K562 (cell line): ENCODE measurements at regions not wholly inside any gene's neighbourhood (a gene's known extent, or its start where the extent isn't known, plus 50 kb on each side); places are given as distances from the start of the nearest gene placed in this dataset.

Experiments used
- CHD2 ChIP-seq: IDR thresholded peaks from 2 replicates; pipeline ENCODE4 v1.6.1; 2011; ENCODE audit warnings: low read depth, low read length
- LCOR ChIP-seq: sonication (generic); formaldehyde crosslinking; IDR thresholded peaks from 2 replicates; pipeline ENCODE4 v1.8.0; 2022; ENCODE audit warnings: mild to moderate bottlenecking, missing genetic modification reagents
- NFIC ChIP-seq: fragments of 450-650 bp; IDR thresholded peaks from 2 replicates; pipeline ENCODE4 v1.6.1; 2017; ENCODE audit warnings: mild to moderate bottlenecking, inconsistent platforms
- PATZ1 ChIP-seq: fragments of 250-450 bp; sonication (Bioruptor Pico); IDR thresholded peaks from 2 replicates; pipeline ENCODE4 v1.5.0; 2020; ENCODE audit warnings: mild to moderate bottlenecking, borderline replicate concordance
- ZNF444 ChIP-seq: fragments of 250-450 bp; sonication (Bioruptor Pico); IDR thresholded peaks from 2 replicates; pipeline ENCODE4 v1.4.0; 2020; ENCODE audit warnings: mild to moderate bottlenecking, moderate library complexity
- TF ChIP-seq, protein P1 (sequence below): sonication (generic); formaldehyde crosslinking; IDR thresholded peaks from 2 replicates; pipeline ENCODE4 v1.5.0; 2020; ENCODE audit warnings: missing genetic modification reagents
- TF ChIP-seq, protein P2 (sequence below), 3 experiments: IDR thresholded peaks in 2 of 3; conservative IDR thresholded peaks in 1 of 3; 2 replicates each; pipeline ENCODE4 v1.5.1; 2011 to 2012; ENCODE audit warnings: low read length in 3 of 3, mild to moderate bottlenecking in 3 of 3, control low read depth in 2 of 3, improper control_type of control experiment in 1 of 3, inconsistent platforms in 1 of 3, low read depth in 1 of 3, mixed read lengths in 1 of 3, moderate library complexity in 1 of 3; ENCODE audit not compliant: insufficient read depth in 2 of 3
- TF ChIP-seq, protein P3 (sequence below), 2 experiments: fragments of 450-650 bp; formaldehyde crosslinking in 1 of 2; IDR thresholded peaks; 2 replicates each; pipeline versions ENCODE4 v1.4.0 to v1.6.1; 2014 to 2020; ENCODE audit warnings: mild to moderate bottlenecking in 2 of 2, borderline replicate concordance in 1 of 2, low read depth in 1 of 2

DNA sequence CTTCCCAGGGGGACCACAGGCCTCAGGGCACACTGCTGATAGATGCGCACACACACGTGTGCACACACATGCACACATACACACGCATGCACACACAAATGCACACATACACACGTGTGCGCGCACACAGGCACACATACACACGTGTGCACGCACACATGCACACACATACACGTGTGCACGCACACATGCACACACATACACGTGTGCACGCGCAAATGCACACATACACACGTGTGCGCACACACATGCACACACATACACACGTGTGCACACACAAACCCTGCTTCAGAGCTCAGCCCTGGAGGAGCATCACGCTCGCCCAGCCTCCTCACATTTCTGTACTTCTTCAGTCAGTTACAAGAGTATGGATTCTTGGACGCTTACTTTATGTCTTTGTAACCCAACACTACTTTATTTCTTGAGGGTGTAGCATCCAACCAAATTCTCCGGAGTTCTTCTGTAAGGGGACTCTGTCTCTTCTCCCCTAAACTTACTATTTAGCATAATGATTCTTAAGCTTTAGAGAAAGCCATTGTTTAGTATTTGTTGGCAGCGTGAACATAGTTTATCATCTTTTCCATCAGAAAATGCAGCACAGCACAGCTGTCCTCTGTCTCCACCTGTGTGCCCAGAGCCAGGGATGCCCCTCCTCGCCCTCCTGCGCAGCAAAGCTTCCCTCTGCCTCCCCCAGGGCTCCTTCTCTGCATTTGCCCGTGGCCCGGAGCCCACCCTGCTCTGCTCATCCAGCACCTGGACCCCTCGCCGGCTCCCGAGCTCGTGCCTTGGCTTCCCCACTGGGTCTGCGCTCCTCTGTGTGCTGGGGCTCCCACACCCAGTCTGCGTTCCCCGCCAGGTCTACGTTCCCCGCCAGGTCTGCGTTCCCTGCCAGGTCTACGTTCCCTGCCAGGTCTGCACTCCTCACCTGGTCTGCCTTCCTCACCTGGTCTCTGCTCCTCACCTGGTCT is 74.4 kb upstream of the CTDP1 start:
- TF ChIP-seq, protein P1, sequence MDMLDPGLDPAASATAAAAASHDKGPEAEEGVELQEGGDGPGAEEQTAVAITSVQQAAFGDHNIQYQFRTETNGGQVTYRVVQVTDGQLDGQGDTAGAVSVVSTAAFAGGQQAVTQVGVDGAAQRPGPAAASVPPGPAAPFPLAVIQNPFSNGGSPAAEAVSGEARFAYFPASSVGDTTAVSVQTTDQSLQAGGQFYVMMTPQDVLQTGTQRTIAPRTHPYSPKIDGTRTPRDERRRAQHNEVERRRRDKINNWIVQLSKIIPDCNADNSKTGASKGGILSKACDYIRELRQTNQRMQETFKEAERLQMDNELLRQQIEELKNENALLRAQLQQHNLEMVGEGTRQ (CRISPR knock-in tag): no peak
- TF ChIP-seq PATZ1 (no peak), ZNF444 (CRISPR knock-in tag) (no peak), NFIC (no peak), CHD2 (no peak), LCOR (CRISPR knock-in tag) (no peak)
- TF ChIP-seq, protein P2, sequence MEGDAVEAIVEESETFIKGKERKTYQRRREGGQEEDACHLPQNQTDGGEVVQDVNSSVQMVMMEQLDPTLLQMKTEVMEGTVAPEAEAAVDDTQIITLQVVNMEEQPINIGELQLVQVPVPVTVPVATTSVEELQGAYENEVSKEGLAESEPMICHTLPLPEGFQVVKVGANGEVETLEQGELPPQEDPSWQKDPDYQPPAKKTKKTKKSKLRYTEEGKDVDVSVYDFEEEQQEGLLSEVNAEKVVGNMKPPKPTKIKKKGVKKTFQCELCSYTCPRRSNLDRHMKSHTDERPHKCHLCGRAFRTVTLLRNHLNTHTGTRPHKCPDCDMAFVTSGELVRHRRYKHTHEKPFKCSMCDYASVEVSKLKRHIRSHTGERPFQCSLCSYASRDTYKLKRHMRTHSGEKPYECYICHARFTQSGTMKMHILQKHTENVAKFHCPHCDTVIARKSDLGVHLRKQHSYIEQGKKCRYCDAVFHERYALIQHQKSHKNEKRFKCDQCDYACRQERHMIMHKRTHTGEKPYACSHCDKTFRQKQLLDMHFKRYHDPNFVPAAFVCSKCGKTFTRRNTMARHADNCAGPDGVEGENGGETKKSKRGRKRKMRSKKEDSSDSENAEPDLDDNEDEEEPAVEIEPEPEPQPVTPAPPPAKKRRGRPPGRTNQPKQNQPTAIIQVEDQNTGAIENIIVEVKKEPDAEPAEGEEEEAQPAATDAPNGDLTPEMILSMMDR (IDR thresholded peaks at IDR 0.05 in 2 of 3, conservative IDR thresholded peaks at IDR 0.05 in 1 of 3; ENCODE audit: insufficient read depth in 2 of 3, low read depth in 1 of 3, low read length in 3 of 3): no peak
- TF ChIP-seq, protein P3, sequence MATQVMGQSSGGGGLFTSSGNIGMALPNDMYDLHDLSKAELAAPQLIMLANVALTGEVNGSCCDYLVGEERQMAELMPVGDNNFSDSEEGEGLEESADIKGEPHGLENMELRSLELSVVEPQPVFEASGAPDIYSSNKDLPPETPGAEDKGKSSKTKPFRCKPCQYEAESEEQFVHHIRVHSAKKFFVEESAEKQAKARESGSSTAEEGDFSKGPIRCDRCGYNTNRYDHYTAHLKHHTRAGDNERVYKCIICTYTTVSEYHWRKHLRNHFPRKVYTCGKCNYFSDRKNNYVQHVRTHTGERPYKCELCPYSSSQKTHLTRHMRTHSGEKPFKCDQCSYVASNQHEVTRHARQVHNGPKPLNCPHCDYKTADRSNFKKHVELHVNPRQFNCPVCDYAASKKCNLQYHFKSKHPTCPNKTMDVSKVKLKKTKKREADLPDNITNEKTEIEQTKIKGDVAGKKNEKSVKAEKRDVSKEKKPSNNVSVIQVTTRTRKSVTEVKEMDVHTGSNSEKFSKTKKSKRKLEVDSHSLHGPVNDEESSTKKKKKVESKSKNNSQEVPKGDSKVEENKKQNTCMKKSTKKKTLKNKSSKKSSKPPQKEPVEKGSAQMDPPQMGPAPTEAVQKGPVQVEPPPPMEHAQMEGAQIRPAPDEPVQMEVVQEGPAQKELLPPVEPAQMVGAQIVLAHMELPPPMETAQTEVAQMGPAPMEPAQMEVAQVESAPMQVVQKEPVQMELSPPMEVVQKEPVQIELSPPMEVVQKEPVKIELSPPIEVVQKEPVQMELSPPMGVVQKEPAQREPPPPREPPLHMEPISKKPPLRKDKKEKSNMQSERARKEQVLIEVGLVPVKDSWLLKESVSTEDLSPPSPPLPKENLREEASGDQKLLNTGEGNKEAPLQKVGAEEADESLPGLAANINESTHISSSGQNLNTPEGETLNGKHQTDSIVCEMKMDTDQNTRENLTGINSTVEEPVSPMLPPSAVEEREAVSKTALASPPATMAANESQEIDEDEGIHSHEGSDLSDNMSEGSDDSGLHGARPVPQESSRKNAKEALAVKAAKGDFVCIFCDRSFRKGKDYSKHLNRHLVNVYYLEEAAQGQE (IDR thresholded peaks at IDR 0.05; ENCODE audit: borderline replicate concordance): no peak
- TF ChIP-seq, protein P3 (CRISPR knock-in tag; IDR thresholded peaks at IDR 0.05; ENCODE audit: low read depth): no peak
